ENCODE measurements at regions not wholly inside any gene's neighbourhood (a gene's known extent, or its start where the extent isn't known, plus 50 kb on each side); places are given as distances from the start of the nearest gene placed in this dataset.

- Histone ChIP-seq H3K9ac (ENCODE audit: low read depth, low read length) (no peak overlapping the region), H3K36me3 (ENCODE audit: control insufficient read depth, insufficient read depth, low read length) (no peaks in the 10 kb centered on the region), H3K4me3 (ENCODE audit: low read depth, low read length) (no peak overlapping the region), H3K27me3 (ENCODE audit: control insufficient read depth, insufficient read depth, low read length) (no peaks in the 10 kb centered on the region), H3K4me1 (ENCODE audit: control insufficient read depth, insufficient read depth, low read length) (no peaks in the 10 kb centered on the region), H3K9me3 (ENCODE audit: control insufficient read depth, insufficient read depth, low read length) (no peaks in the 10 kb centered on the region)
These were observed 755.4 kb upstream of the RAB6C start for GRCh38 chr2:129224022-129224421.

GRCh38 chr2:129224486-129224885, 755.0 kb upstream of the RAB6C start:
- no peaks in the 10 kb centered on the region for H3K27me3 ChIP-seq (ENCODE audit: control insufficient read depth, insufficient read depth, low read length)
- H3K9me3 ChIP-seq (ENCODE audit: control insufficient read depth, insufficient read depth, low read length) = no peaks in the 10 kb centered on the region
- H3K4me3 ChIP-seq (ENCODE audit: low read depth, low read length) = no peak overlapping the region
- H3K9ac ChIP-seq (ENCODE audit: low read depth, low read length) = no peak overlapping the region
- no peaks in the 10 kb centered on the region for H3K4me1 ChIP-seq (ENCODE audit: control insufficient read depth, insufficient read depth, low read length)
- no peaks in the 10 kb centered on the region for H3K36me3 ChIP-seq (ENCODE audit: control insufficient read depth, insufficient read depth, low read length)

- H3K27me3 ChIP-seq (ENCODE audit: control insufficient read depth, insufficient read depth, low read length) = no peaks in the 10 kb centered on the region
- H3K36me3 ChIP-seq (ENCODE audit: control insufficient read depth, insufficient read depth, low read length) = no peaks in the 10 kb centered on the region
- no peak overlapping the region for H3K9ac ChIP-seq (ENCODE audit: low read depth, low read length)
- H3K4me3 ChIP-seq (ENCODE audit: low read depth, low read length) = no peak overlapping the region
- H3K4me1 ChIP-seq (ENCODE audit: control insufficient read depth, insufficient read depth, low read length) = no peaks in the 10 kb centered on the region
- no peaks in the 10 kb centered on the region for H3K9me3 ChIP-seq (ENCODE audit: control insufficient read depth, insufficient read depth, low read length)
These were observed 750.3 kb upstream of the RAB6C start for GRCh38 chr2:129229196-129229595.

GRCh38 chr2:129229830-129230441, 749.5 kb upstream of the RAB6C start:
- no peak overlapping the region for H3K9ac ChIP-seq (ENCODE audit: low read depth, low read length)
- H3K36me3 ChIP-seq (ENCODE audit: control insufficient read depth, insufficient read depth, low read length) = no peaks in the 10 kb centered on the region
- no peaks in the 10 kb centered on the region for H3K9me3 ChIP-seq (ENCODE audit: control insufficient read depth, insufficient read depth, low read length)
- no peaks in the 10 kb centered on the region for H3K4me1 ChIP-seq (ENCODE audit: control insufficient read depth, insufficient read depth, low read length)
- H3K4me3 ChIP-seq (ENCODE audit: low read depth, low read length) = no peak overlapping the region
- no peaks in the 10 kb centered on the region for H3K27me3 ChIP-seq (ENCODE audit: control insufficient read depth, insufficient read depth, low read length)

- H3K36me3 ChIP-seq (ENCODE audit: control insufficient read depth, insufficient read depth, low read length) = no peaks in the 10 kb centered on the region
These were observed 747.5 kb upstream of the RAB6C start for GRCh38 chr2:129231924-129232323.

GRCh38 chr2:129233166-129233565, 746.3 kb upstream of the RAB6C start:
- Histone ChIP-seq H3K36me3 (ENCODE audit: control insufficient read depth, insufficient read depth, low read length) (no peaks in the 10 kb centered on the region), H3K4me1 (ENCODE audit: control insufficient read depth, insufficient read depth, low read length) (no peaks in the 10 kb centered on the region), H3K4me3 (ENCODE audit: low read depth, low read length) (no peak overlapping the region), H3K9ac (ENCODE audit: low read depth, low read length) (no peak overlapping the region), H3K27me3 (ENCODE audit: control insufficient read depth, insufficient read depth, low read length) (no peaks in the 10 kb centered on the region), H3K9me3 (ENCODE audit: control insufficient read depth, insufficient read depth, low read length) (no peaks in the 10 kb centered on the region)

More at GRCh38 chr2:129231924-129232323, 747.5 kb upstream of the RAB6C start:
- Histone ChIP-seq H3K27me3 (ENCODE audit: control insufficient read depth, insufficient read depth, low read length) (no peaks in the 10 kb centered on the region), H3K4me3 (ENCODE audit: low read depth, low read length) (no peak overlapping the region), H3K4me1 (ENCODE audit: control insufficient read depth, insufficient read depth, low read length) (no peaks in the 10 kb centered on the region), H3K9me3 (ENCODE audit: control insufficient read depth, insufficient read depth, low read length) (no peaks in the 10 kb centered on the region), H3K9ac (ENCODE audit: low read depth, low read length) (no peak overlapping the region)

GRCh38 chr2:129233751-129234406, 745.6 kb upstream of the RAB6C start:
- Histone ChIP-seq H3K4me3 (ENCODE audit: low read depth, low read length) (no peak overlapping the region), H3K4me1 (ENCODE audit: control insufficient read depth, insufficient read depth, low read length) (no peaks in the 10 kb centered on the region), H3K36me3 (ENCODE audit: control insufficient read depth, insufficient read depth, low read length) (no peaks in the 10 kb centered on the region), H3K9ac (ENCODE audit: low read depth, low read length) (no peak overlapping the region), H3K9me3 (ENCODE audit: control insufficient read depth, insufficient read depth, low read length) (no peaks in the 10 kb centered on the region), H3K27me3 (ENCODE audit: control insufficient read depth, insufficient read depth, low read length) (no peaks in the 10 kb centered on the region)

GRCh38 chr2:129236601-129237000, 742.9 kb upstream of the RAB6C start:
- Histone ChIP-seq H3K9ac (ENCODE audit: low read depth, low read length) (no peak overlapping the region), H3K27me3 (ENCODE audit: control insufficient read depth, insufficient read depth, low read length) (no peaks in the 10 kb centered on the region), H3K36me3 (ENCODE audit: control insufficient read depth, insufficient read depth, low read length) (no peaks in the 10 kb centered on the region), H3K4me3 (ENCODE audit: low read depth, low read length) (no peak overlapping the region), H3K4me1 (ENCODE audit: control insufficient read depth, insufficient read depth, low read length) (no peaks in the 10 kb centered on the region), H3K9me3 (ENCODE audit: control insufficient read depth, insufficient read depth, low read length) (no peaks in the 10 kb centered on the region)

GRCh38 chr2:129237966-129238725, 741.3 kb upstream of the RAB6C start:
- H3K36me3 ChIP-seq (ENCODE audit: control insufficient read depth, insufficient read depth, low read length) = no peaks in the 10 kb centered on the region
- H3K4me1 ChIP-seq (ENCODE audit: control insufficient read depth, insufficient read depth, low read length) = no peaks in the 10 kb centered on the region
- no peak overlapping the region for H3K4me3 ChIP-seq (ENCODE audit: low read depth, low read length)
- H3K27me3 ChIP-seq (ENCODE audit: control insufficient read depth, insufficient read depth, low read length) = no peaks in the 10 kb centered on the region
- H3K9me3 ChIP-seq (ENCODE audit: control insufficient read depth, insufficient read depth, low read length) = no peaks in the 10 kb centered on the region
- no peak overlapping the region for H3K9ac ChIP-seq (ENCODE audit: low read depth, low read length)

GRCh38 chr2:129239141-129239540, 740.3 kb upstream of the RAB6C start:
- no peak overlapping the region for H3K9ac ChIP-seq (ENCODE audit: low read depth, low read length)

GRCh38 chr2:129240061-129240460, 739.4 kb upstream of the RAB6C start:
- H3K4me3 ChIP-seq (ENCODE audit: low read depth, low read length) = no peak overlapping the region
- H3K9ac ChIP-seq (ENCODE audit: low read depth, low read length) = no peak overlapping the region
- H3K9me3 ChIP-seq (ENCODE audit: control insufficient read depth, insufficient read depth, low read length) = no peaks in the 10 kb centered on the region
- no peaks in the 10 kb centered on the region for H3K36me3 ChIP-seq (ENCODE audit: control insufficient read depth, insufficient read depth, low read length)
- H3K27me3 ChIP-seq (ENCODE audit: control insufficient read depth, insufficient read depth, low read length) = no peaks in the 10 kb centered on the region
- no peaks in the 10 kb centered on the region for H3K4me1 ChIP-seq (ENCODE audit: control insufficient read depth, insufficient read depth, low read length)

More at GRCh38 chr2:129239141-129239540, 740.3 kb upstream of the RAB6C start:
- no peaks in the 10 kb centered on the region for H3K27me3 ChIP-seq (ENCODE audit: control insufficient read depth, insufficient read depth, low read length)
- H3K36me3 ChIP-seq (ENCODE audit: control insufficient read depth, insufficient read depth, low read length) = no peaks in the 10 kb centered on the region
- H3K4me3 ChIP-seq (ENCODE audit: low read depth, low read length) = no peak overlapping the region
- H3K9me3 ChIP-seq (ENCODE audit: control insufficient read depth, insufficient read depth, low read length) = no peaks in the 10 kb centered on the region
- H3K4me1 ChIP-seq (ENCODE audit: control insufficient read depth, insufficient read depth, low read length) = no peaks in the 10 kb centered on the region

- Histone ChIP-seq H3K4me3 (ENCODE audit: low read depth, low read length) (no peak overlapping the region), H3K36me3 (ENCODE audit: control insufficient read depth, insufficient read depth, low read length) (no peaks in the 10 kb centered on the region), H3K9me3 (ENCODE audit: control insufficient read depth, insufficient read depth, low read length) (no peaks in the 10 kb centered on the region), H3K4me1 (ENCODE audit: control insufficient read depth, insufficient read depth, low read length) (no peaks in the 10 kb centered on the region), H3K9ac (ENCODE audit: low read depth, low read length) (no peak overlapping the region), H3K27me3 (ENCODE audit: control insufficient read depth, insufficient read depth, low read length) (no peaks in the 10 kb centered on the region)
These were observed 737.2 kb upstream of the RAB6C start for GRCh38 chr2:129242269-129242668.
